DLD1 (cell line): ENCODE measurements at regions not wholly inside any gene's neighbourhood (a gene's known extent, or its start where the extent isn't known, plus 50 kb on each side); places are given as distances from the start of the nearest gene placed in this dataset.
"Not testable (repeated sequence)": the region's sequence is repeated elsewhere in the genome, so short reads cannot be mapped to it uniquely, and the experiment has no call there.

Source experiments
- in situ Hi-C: cut with HindIII; loops from 2 replicates; pipeline ENCODE4 v1.10.0; 2017; ENCODE audit warnings: low sequenced_read_pairs

- in situ Hi-C loops = no loop called here
These were observed 555.2 kb upstream of the FANCL start for GRCh38 chr2:58796239-58796910.

- in situ Hi-C loops = no loop called here
These were observed 553.8 kb upstream of the FANCL start for GRCh38 chr2:58794916-58795315.

- in situ Hi-C loops = no loop called here
These were observed 553.0 kb upstream of the FANCL start for GRCh38 chr2:58794103-58794502.

GRCh38 chr2:58788402-58788801 lies 547.3 kb upstream of the FANCL start:
- in situ Hi-C loops = no loop called here

- in situ Hi-C loops = loop anchor here (25.0 kb wide), 1 partner anchor 1791 kb away; the partner anchor contains the start of gene BCL11A
These were observed 529.7 kb upstream of the FANCL start for GRCh38 chr2:58770846-58771245.

GRCh38 chr2:58769864-58770234 lies 528.7 kb upstream of the FANCL start:
- in situ Hi-C loops = loop anchor here (25.0 kb wide), 1 partner anchor 1792 kb away; the partner anchor contains the start of gene BCL11A

- in situ Hi-C loops = loop anchor here (25.0 kb wide), 1 partner anchor 1793 kb away; the partner anchor contains the start of gene BCL11A
These were observed 528.2 kb upstream of the FANCL start for GRCh38 chr2:58769111-58769863.

GRCh38 chr2:58768715-58769080 lies 527.6 kb upstream of the FANCL start:
- in situ Hi-C loops = loop anchor here (25.0 kb wide), 1 partner anchor 1794 kb away; the partner anchor contains the start of gene BCL11A

GRCh38 chr2:58767828-58768714 lies 526.9 kb upstream of the FANCL start:
- in situ Hi-C loops = loop anchor here (25.0 kb wide), 1 partner anchor 1794 kb away; the partner anchor contains the start of gene BCL11A

GRCh38 chr2:58764338-58765104 lies 523.4 kb upstream of the FANCL start:
- in situ Hi-C loops = loop anchor here (25.0 kb wide), 1 partner anchor 1798 kb away; the partner anchor contains the start of gene BCL11A

GRCh38 chr2:58762176-58762781 lies 521.2 kb upstream of the FANCL start:
- in situ Hi-C loops = loop anchor here (25.0 kb wide), 1 partner anchor 1800 kb away; the partner anchor contains the start of gene BCL11A

- in situ Hi-C loops = loop anchor here (25.0 kb wide), 1 partner anchor 1804 kb away; the partner anchor contains the start of gene BCL11A
These were observed 516.8 kb upstream of the FANCL start for GRCh38 chr2:58757971-58758370.

GRCh38 chr2:58756336-58756735 lies 515.2 kb upstream of the FANCL start:
- in situ Hi-C loops = loop anchor here (25.0 kb wide), 1 partner anchor 1806 kb away; the partner anchor contains the start of gene BCL11A

- in situ Hi-C loops = loop anchor here (25.0 kb wide), 1 partner anchor 1810 kb away; the partner anchor contains the start of gene BCL11A
These were observed 511.4 kb upstream of the FANCL start for GRCh38 chr2:58752507-58752906.

- in situ Hi-C loops = loop anchor here (25.0 kb wide), 1 partner anchor 1811 kb away; the partner anchor contains the start of gene BCL11A
These were observed 510.6 kb upstream of the FANCL start for GRCh38 chr2:58751676-58752075.

GRCh38 chr2:58749041-58749440 lies 507.9 kb upstream of the FANCL start:
- in situ Hi-C loops = no loop called here

GRCh38 chr2:58745334-58745733 lies 504.2 kb upstream of the FANCL start:
- in situ Hi-C loops = not testable (repeated sequence)

GRCh38 chr2:58740426-58740825 lies 499.3 kb upstream of the FANCL start:
- in situ Hi-C loops = no loop called here

- in situ Hi-C loops = no loop called here
These were observed 497.9 kb upstream of the FANCL start for GRCh38 chr2:58739033-58739432.
